ENCODE measurements at regions not wholly inside any gene's neighbourhood (a gene's known extent, or its start where the extent isn't known, plus 50 kb on each side); places are given as distances from the start of the nearest gene placed in this dataset.

DNA sequence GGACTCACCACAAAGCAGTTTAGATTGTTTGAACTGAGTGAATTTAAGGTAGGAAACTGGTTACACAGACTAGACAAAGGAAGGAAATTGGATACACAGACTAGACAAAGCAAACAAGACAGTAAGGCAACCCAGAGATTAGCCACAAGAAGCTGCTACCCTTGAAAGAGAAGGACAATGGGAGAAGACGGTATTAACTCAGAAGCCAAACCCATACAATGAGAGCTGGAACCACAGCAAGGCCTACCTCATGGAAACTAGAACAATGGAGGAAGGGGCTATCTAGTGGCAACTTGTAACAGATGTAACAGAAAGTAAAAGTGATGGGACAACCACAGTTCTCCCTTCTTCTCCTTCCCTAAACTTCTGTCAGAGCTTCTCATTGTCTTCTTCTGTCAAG is 410.9 kb upstream of the SPRY2 start:
- TF ChIP-seq, protein P1, sequence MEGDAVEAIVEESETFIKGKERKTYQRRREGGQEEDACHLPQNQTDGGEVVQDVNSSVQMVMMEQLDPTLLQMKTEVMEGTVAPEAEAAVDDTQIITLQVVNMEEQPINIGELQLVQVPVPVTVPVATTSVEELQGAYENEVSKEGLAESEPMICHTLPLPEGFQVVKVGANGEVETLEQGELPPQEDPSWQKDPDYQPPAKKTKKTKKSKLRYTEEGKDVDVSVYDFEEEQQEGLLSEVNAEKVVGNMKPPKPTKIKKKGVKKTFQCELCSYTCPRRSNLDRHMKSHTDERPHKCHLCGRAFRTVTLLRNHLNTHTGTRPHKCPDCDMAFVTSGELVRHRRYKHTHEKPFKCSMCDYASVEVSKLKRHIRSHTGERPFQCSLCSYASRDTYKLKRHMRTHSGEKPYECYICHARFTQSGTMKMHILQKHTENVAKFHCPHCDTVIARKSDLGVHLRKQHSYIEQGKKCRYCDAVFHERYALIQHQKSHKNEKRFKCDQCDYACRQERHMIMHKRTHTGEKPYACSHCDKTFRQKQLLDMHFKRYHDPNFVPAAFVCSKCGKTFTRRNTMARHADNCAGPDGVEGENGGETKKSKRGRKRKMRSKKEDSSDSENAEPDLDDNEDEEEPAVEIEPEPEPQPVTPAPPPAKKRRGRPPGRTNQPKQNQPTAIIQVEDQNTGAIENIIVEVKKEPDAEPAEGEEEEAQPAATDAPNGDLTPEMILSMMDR (IDR thresholded peaks at IDR 0.05), result no peak
- H3K36me3 ChIP-seq (replicated peaks in 1 of 2; ENCODE audit: control insufficient read depth in 1 of 2, insufficient read depth in 2 of 2, low read length in 2 of 2), result no peaks in the 10 kb centered on the region
- H3K4me2 ChIP-seq (replicated peaks; ENCODE audit: extremely low read depth, low read length, poor library complexity, severe bottlenecking), result no peak overlapping the region
- Mint-ChIP-seq H3K27me3 (ENCODE audit: low read depth in 3 of 3) (peaks cover 0 to 1% (median 0%) of the 10 kb centered on the region in 3 donors), H3K4me3 (no peak overlapping the region), H3K4me1 (no peaks in the 10 kb centered on the region), H3K27ac (no peak overlapping the region), H3K36me3 (no peaks in the 10 kb centered on the region), H3K9me3 (peaks cover 0 to 3% (median 0%) of the 10 kb centered on the region in 7 donors)
- H2AFZ ChIP-seq (ENCODE audit: insufficient read depth, low read depth, low read length, poor library complexity, severe bottlenecking), result no peak overlapping the region
- WGBS (ENCODE audit: insufficient coverage), result no CpG with 5 or more reads among the region's 1 CpG
- H3K9me3 ChIP-seq (replicated peaks in 1 of 2; ENCODE audit: control insufficient read depth in 1 of 2, insufficient read depth in 1 of 2, low read length in 2 of 2), result no peaks in the 10 kb centered on the region
- no peaks in the 10 kb centered on the region for H3K27me3 ChIP-seq (ENCODE audit: control insufficient read depth in 2 of 2, insufficient read depth in 2 of 2, low read length in 2 of 2)
- H3K4me3 ChIP-seq (replicated peaks in 1 of 3; ENCODE audit: low read depth in 2 of 3, low read length in 3 of 3), result no peak overlapping the region
- H3K79me2 ChIP-seq (ENCODE audit: insufficient read depth, low read length), result no peaks in the 10 kb centered on the region
- H3K4me1 ChIP-seq (ENCODE audit: control insufficient read depth in 1 of 2, insufficient read depth in 2 of 2, low read length in 2 of 2), result no peaks in the 10 kb centered on the region
- no peaks in the 10 kb centered on the region for H4K20me1 ChIP-seq (ENCODE audit: insufficient read depth, low read length)
- no peak for DNase-seq
- intact Hi-C loops (cut with micrococcal nuclease), result no loop called here
- no peak overlapping the region for H3K27ac ChIP-seq (ENCODE audit: low read depth in 1 of 2, low read length in 2 of 2)
- H3K9ac ChIP-seq (ENCODE audit: insufficient read depth, low read length, poor library complexity, severe bottlenecking), result no peak overlapping the region

- TF ChIP-seq, protein P1 (IDR thresholded peaks at IDR 0.05), result no peak
- intact Hi-C loops (cut with micrococcal nuclease), result no loop called here
These were observed 403.4 kb upstream of the SPRY2 start for GRCh38 chr13:80744147-80744914.

More at GRCh38 chr13:80744147-80744914, 403.4 kb upstream of the SPRY2 start:
- H3K4me3 Mint-ChIP-seq, result no peak overlapping the region
- H3K9ac ChIP-seq (ENCODE audit: insufficient read depth, low read length, poor library complexity, severe bottlenecking), result no peak overlapping the region
- no peaks in the 10 kb centered on the region for H3K27me3 ChIP-seq (ENCODE audit: control insufficient read depth in 2 of 2, insufficient read depth in 2 of 2, low read length in 2 of 2)
- H3K4me1 Mint-ChIP-seq, result peaks cover 2% of the 10 kb centered on the region
- DNase-seq, result no peak
- H3K27ac Mint-ChIP-seq, result no peak overlapping the region
- no peak overlapping the region for H3K27ac ChIP-seq (ENCODE audit: low read depth in 1 of 2, low read length in 2 of 2)
- H3K9me3 Mint-ChIP-seq, result peaks cover 0 to 5% (median 2%) of the 10 kb centered on the region in 7 donors
- no peaks in the 10 kb centered on the region for H4K20me1 ChIP-seq (ENCODE audit: insufficient read depth, low read length)
- WGBS (ENCODE audit: insufficient coverage), result no CpG with 5 or more reads among the region's 2 CpGs
- H3K4me3 ChIP-seq (replicated peaks in 1 of 3; ENCODE audit: low read depth in 2 of 3, low read length in 3 of 3), result no peak overlapping the region
- no peak overlapping the region for H2AFZ ChIP-seq (ENCODE audit: insufficient read depth, low read depth, low read length, poor library complexity, severe bottlenecking)
- no peaks in the 10 kb centered on the region for H3K36me3 Mint-ChIP-seq
- H3K4me2 ChIP-seq (replicated peaks; ENCODE audit: extremely low read depth, low read length, poor library complexity, severe bottlenecking), result no peak overlapping the region
- peaks cover 0 to 4% of the 10 kb centered on the region in 2 donors for H3K9me3 ChIP-seq (replicated peaks in 1 of 2; ENCODE audit: control insufficient read depth in 1 of 2, insufficient read depth in 1 of 2, low read length in 2 of 2)
- H3K4me1 ChIP-seq (ENCODE audit: control insufficient read depth in 1 of 2, insufficient read depth in 2 of 2, low read length in 2 of 2), result no peaks in the 10 kb centered on the region
- H3K79me2 ChIP-seq (ENCODE audit: insufficient read depth, low read length), result no peaks in the 10 kb centered on the region
- H3K36me3 ChIP-seq (replicated peaks in 1 of 2; ENCODE audit: control insufficient read depth in 1 of 2, insufficient read depth in 2 of 2, low read length in 2 of 2), result no peaks in the 10 kb centered on the region
- H3K27me3 Mint-ChIP-seq (ENCODE audit: low read depth in 3 of 3), result peaks cover 0 to 1% (median 0%) of the 10 kb centered on the region in 3 donors

Measured in CD14-positive monocyte (primary cell).